Esophagus muscularis mucosa (tissue), 4 donors: ENCODE measurements at regions not wholly inside any gene's neighbourhood (a gene's known extent, or its start where the extent isn't known, plus 50 kb on each side); places are given as distances from the start of the nearest gene placed in this dataset.

Source experiments
- EP300 ChIP-seq: sonication (generic); formaldehyde crosslinking; IDR thresholded peaks from one replicate; pipeline ENCODE4 v1.6.1; 2017; ENCODE audit warnings: antibody characterized with exemption
- POLR2A ChIP-seq: fragments of 450-650 bp; IDR thresholded peaks from one replicate; pipeline ENCODE4 v1.6.1; 2017; ENCODE audit warnings: antibody characterized with exemption, moderate library complexity, mild to moderate bottlenecking, low read depth
- POLR2AphosphoS5 ChIP-seq, 2 donors: sonication (generic); formaldehyde crosslinking; IDR thresholded peaks; one replicate each; pipeline ENCODE4 v1.6.1; 2017; ENCODE audit warnings: antibody characterized with exemption in 2 of 2
- TF ChIP-seq, protein P1 (sequence below), 3 experiments: fragments of 200-600 bp in 2 of 3; fragments of 450-650 bp in 1 of 3; sonication (generic) in 2 of 3; IDR thresholded peaks; one replicate each; pipeline ENCODE4 v1.5.1; 2017 to 2019; ENCODE audit warnings: antibody characterized with exemption in 3 of 3, mild to moderate bottlenecking in 2 of 3, moderate library complexity in 1 of 3

DNA sequence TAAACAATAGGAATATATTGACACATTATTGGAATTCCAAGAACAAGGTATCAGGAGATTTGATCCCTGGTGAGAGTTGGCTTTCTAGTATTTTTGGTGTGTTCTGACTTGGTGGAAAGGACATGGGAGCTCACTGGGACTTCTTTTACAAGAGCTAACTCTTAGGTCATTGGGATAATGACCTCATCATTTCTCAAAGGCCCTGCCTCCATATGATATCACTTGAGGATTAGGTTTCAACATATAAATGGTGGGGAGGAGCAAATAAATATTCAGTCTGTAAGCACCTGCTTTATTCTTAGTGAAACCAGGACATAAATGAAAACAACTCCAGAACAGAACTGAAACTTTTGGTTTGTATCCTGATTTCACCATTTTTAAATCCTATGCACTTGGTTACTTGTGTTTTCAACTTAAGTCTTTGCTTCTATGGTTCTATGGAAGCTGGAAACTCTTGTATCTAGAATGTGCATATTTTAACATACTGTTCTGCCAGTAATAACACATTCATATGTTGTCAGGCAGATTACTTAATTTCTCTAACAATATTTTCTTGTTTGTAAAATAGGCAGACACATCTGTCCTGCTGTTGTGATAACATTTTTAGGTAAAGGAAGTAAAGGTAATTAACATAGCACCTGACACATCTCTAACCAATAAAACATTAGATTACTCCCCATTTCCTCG lies 1527.7 kb upstream of the CDH8 start:
- TF ChIP-seq, protein P1, sequence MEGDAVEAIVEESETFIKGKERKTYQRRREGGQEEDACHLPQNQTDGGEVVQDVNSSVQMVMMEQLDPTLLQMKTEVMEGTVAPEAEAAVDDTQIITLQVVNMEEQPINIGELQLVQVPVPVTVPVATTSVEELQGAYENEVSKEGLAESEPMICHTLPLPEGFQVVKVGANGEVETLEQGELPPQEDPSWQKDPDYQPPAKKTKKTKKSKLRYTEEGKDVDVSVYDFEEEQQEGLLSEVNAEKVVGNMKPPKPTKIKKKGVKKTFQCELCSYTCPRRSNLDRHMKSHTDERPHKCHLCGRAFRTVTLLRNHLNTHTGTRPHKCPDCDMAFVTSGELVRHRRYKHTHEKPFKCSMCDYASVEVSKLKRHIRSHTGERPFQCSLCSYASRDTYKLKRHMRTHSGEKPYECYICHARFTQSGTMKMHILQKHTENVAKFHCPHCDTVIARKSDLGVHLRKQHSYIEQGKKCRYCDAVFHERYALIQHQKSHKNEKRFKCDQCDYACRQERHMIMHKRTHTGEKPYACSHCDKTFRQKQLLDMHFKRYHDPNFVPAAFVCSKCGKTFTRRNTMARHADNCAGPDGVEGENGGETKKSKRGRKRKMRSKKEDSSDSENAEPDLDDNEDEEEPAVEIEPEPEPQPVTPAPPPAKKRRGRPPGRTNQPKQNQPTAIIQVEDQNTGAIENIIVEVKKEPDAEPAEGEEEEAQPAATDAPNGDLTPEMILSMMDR (IDR thresholded peaks at IDR 0.05): no peak
- TF ChIP-seq POLR2A: no peak
- no peak for TF ChIP-seq POLR2AphosphoS5 (IDR thresholded peaks at IDR 0.05)
- no peak for TF ChIP-seq EP300
